ENCODE measurements at regions not wholly inside any gene's neighbourhood (a gene's known extent, or its start where the extent isn't known, plus 50 kb on each side); places are given as distances from the start of the nearest gene placed in this dataset.

GRCh38 chr6:44662461-44663121 is 275.1 kb downstream of the CDC5L start:
- TF ChIP-seq CTCF (IDR thresholded peaks at IDR 0.05 in 8 of 11, conservative IDR thresholded peaks at IDR 0.05 in 3 of 11): no peak
- TF ChIP-seq POLR2A (IDR thresholded peaks at IDR 0.05): no peak
